SK-N-SH (cell line): ENCODE measurements at regions not wholly inside any gene's neighbourhood (a gene's known extent, or its start where the extent isn't known, plus 50 kb on each side); places are given as distances from the start of the nearest gene placed in this dataset.
A peak's percentile ranks its signal among the peaks of the same experiment; 100 is the strongest.

Experiments
- CTCF ChIA-PET: fragments of 300-600, 350-600 bp; formaldehyde crosslinking; extraction: SDS; loops from one replicate; lab custom pipeline; 2021; lab: Yijun Ruan, JAX
- POLR2A ChIA-PET: fragments of 350-600 bp; sonication (Branson Sonifier 250); formaldehyde crosslinking; extraction: SDS; loops from one replicate; lab custom pipeline; 2020; ENCODE audit warnings: antibody characterized with exemption, inconsistent platforms; lab: Yijun Ruan, JAX
- DNase-seq: peaks from one replicate; pipeline ENCODE4 v3.0.0; 2012
- H2AFZ ChIP-seq: fragments of 200-600 bp; sonication (generic); 2 replicates; pipeline ENCODE4 v1.8.1; 2016; ENCODE audit warnings: antibody characterized with exemption, mild to moderate bottlenecking, low read depth
- H3F3A ChIP-seq: fragments of 200-600 bp; sonication (generic); replicated peaks from 2 replicates; pipeline ENCODE3; 2016; ENCODE audit warnings: antibody characterized with exemption, mild to moderate bottlenecking; ENCODE audit not compliant: insufficient read depth
- H3K27ac ChIP-seq, 2 experiments: fragments of 200-500 bp in 1 of 2; fragments of 200-600 bp in 1 of 2; sonication (Bioruptor generic) in 1 of 2; sonication (generic), shearing (Covaris generic) in 1 of 2; 2 replicates each; pipeline versions ENCODE4 v1.5.1 to v1.6.1; 2014 to 2016; ENCODE audit warnings: low read depth in 2 of 2, inconsistent platforms in 1 of 2, low read length in 1 of 2, mild to moderate bottlenecking in 1 of 2, mixed read lengths in 1 of 2
- H3K27me3 ChIP-seq: fragments of 200-600 bp; sonication (generic), shearing (Covaris generic); 2 replicates; pipeline ENCODE4 v1.6.1; 2016; ENCODE audit warnings: mixed run types; ENCODE audit not compliant: insufficient read depth
- H3K36me3 ChIP-seq, 2 experiments: fragments of 200-500 bp in 1 of 2; fragments of 200-600 bp in 1 of 2; sonication (Bioruptor generic) in 1 of 2; sonication (generic) in 1 of 2; replicated peaks in 1 of 2; 2 replicates each; pipeline versions ENCODE3 to v1.5.1; 2014 to 2016; ENCODE audit warnings: low read length in 1 of 2, mild to moderate bottlenecking in 1 of 2; ENCODE audit not compliant: insufficient read depth in 2 of 2, control insufficient read depth in 1 of 2
- H3K4me1 ChIP-seq, 2 experiments: fragments of 200-500 bp in 1 of 2; fragments of 200-600 bp in 1 of 2; sonication (Bioruptor generic) in 1 of 2; sonication (generic), shearing (Covaris generic) in 1 of 2; 2 replicates each; pipeline versions ENCODE4 v1.5.1 to v1.6.1; 2014 to 2016; ENCODE audit warnings: low read depth in 1 of 2, low read length in 1 of 2, mixed run types in 1 of 2; ENCODE audit not compliant: insufficient read depth in 2 of 2, control insufficient read depth in 1 of 2
- H3K4me2 ChIP-seq: fragments of 200-600 bp; sonication (generic), shearing (Covaris generic); 2 replicates; pipeline ENCODE4 v1.6.1; 2017; ENCODE audit warnings: mixed run types
- H3K4me3 ChIP-seq, 2 experiments: fragments of 200-500 bp in 1 of 2; fragments of 200-600 bp in 1 of 2; sonication (Bioruptor generic) in 1 of 2; sonication (generic), shearing (Covaris generic) in 1 of 2; 2 replicates each; pipeline versions ENCODE4 v1.5.1 to v1.8.1; 2014 to 2016; ENCODE audit warnings: low read depth in 2 of 2, inconsistent platforms in 1 of 2, low read length in 1 of 2, mild to moderate bottlenecking in 1 of 2, mixed read lengths in 1 of 2, moderate library complexity in 1 of 2
- H3K79me2 ChIP-seq: fragments of 200-600 bp; sonication (generic); 2 replicates; pipeline ENCODE4 v1.8.1; 2017; ENCODE audit warnings: mild to moderate bottlenecking; ENCODE audit not compliant: insufficient read depth
- H3K9ac ChIP-seq: fragments of 200-600 bp; sonication (generic); 2 replicates; pipeline ENCODE4 v1.6.1; 2017; ENCODE audit warnings: mixed run types
- H3K9me2 ChIP-seq: fragments of 200-600 bp; sonication (generic); 2 replicates; pipeline ENCODE4 v1.6.1; 2017; ENCODE audit warnings: mixed run types
- H3K9me3 ChIP-seq: fragments of 200-600 bp; sonication (generic); 2 replicates; pipeline ENCODE4 v1.6.1; 2017; ENCODE audit warnings: mixed run types, mild to moderate bottlenecking, moderate library complexity
- H4K20me1 ChIP-seq: fragments of 200-600 bp; sonication (generic); 2 replicates; pipeline ENCODE4 v1.6.1; 2017; ENCODE audit warnings: mild to moderate bottlenecking, mixed run types; ENCODE audit not compliant: insufficient read depth
- EP300 ChIP-seq, 2 experiments: IDR thresholded peaks; 2 replicates each; pipeline versions ENCODE4 v1.4.0 to v1.6.1; 2012; ENCODE audit warnings: borderline replicate concordance in 1 of 2, low read depth in 1 of 2, low read length in 1 of 2
- EZH2phosphoT487 ChIP-seq: fragments of 200-600 bp; sonication (generic); IDR thresholded peaks from 2 replicates; pipeline ENCODE4 v1.6.1; 2017; ENCODE audit warnings: low read depth, mixed run types, mild to moderate bottlenecking, antibody characterized with exemption, moderate library complexity, borderline replicate concordance
- FOSL2 ChIP-seq: IDR thresholded peaks from 2 replicates; pipeline ENCODE4 v1.4.0; 2012; ENCODE audit warnings: low read depth, mild to moderate bottlenecking, moderate library complexity, borderline replicate concordance
- FOXJ3 ChIP-seq: sonication (generic); formaldehyde crosslinking; IDR thresholded peaks from 2 replicates; pipeline ENCODE4 v1.5.1; 2020; ENCODE audit warnings: mild to moderate bottlenecking, missing genetic modification reagents
- FOXM1 ChIP-seq: IDR thresholded peaks from 2 replicates; pipeline ENCODE4 v1.4.0; 2012; ENCODE audit warnings: low read depth, mild to moderate bottlenecking
- GABPA ChIP-seq: IDR thresholded peaks from 2 replicates; pipeline ENCODE4 v1.4.0; 2012; ENCODE audit warnings: low read depth, mild to moderate bottlenecking
- GATA2 ChIP-seq: sonication (generic); formaldehyde crosslinking; IDR thresholded peaks from 2 replicates; pipeline ENCODE4 v1.5.0; 2020; ENCODE audit warnings: mild to moderate bottlenecking, missing genetic modification reagents
- IRF3 ChIP-seq: fragments of 150-350 bp; IDR thresholded peaks from 2 replicates; pipeline ENCODE4 v1.6.1; 2016; ENCODE audit warnings: mild to moderate bottlenecking, low read depth, low read length
- JUND ChIP-seq: IDR thresholded peaks from 2 replicates; pipeline ENCODE4 v1.4.0; 2012
- MAX ChIP-seq: IDR thresholded peaks from 2 replicates; pipeline ENCODE4 v1.4.0; 2012; ENCODE audit warnings: low read depth
- MEF2A ChIP-seq: IDR thresholded peaks from 2 replicates; pipeline ENCODE4 v1.4.0; 2012; ENCODE audit warnings: low read depth, borderline replicate concordance
- NRF1 ChIP-seq: IDR thresholded peaks from 2 replicates; pipeline ENCODE4 v1.6.1; 2012; ENCODE audit warnings: low read depth, mild to moderate bottlenecking, low read length
- RAD21 ChIP-seq: IDR thresholded peaks from 2 replicates; pipeline ENCODE4 v1.6.1; 2012; ENCODE audit warnings: mild to moderate bottlenecking, low read length
- RCOR1 ChIP-seq: fragments of 150-350 bp; IDR thresholded peaks from 2 replicates; pipeline ENCODE4 v1.6.1; 2017; ENCODE audit warnings: antibody characterized with exemption, low read length
- RFX5 ChIP-seq: IDR thresholded peaks from 2 replicates; pipeline ENCODE4 v1.6.1; 2012; ENCODE audit warnings: mild to moderate bottlenecking, improper control_type of control experiment, low read length
- RXRA ChIP-seq: IDR thresholded peaks from 2 replicates; pipeline ENCODE4 v1.4.0; 2012; ENCODE audit warnings: low read depth, mild to moderate bottlenecking, borderline replicate concordance
- SIN3A ChIP-seq: IDR thresholded peaks from 2 replicates; pipeline ENCODE4 v1.6.1; 2012; ENCODE audit warnings: low read depth, mild to moderate bottlenecking, low read length, moderate library complexity, borderline replicate concordance
- SMC3 ChIP-seq: IDR thresholded peaks from 2 replicates; pipeline ENCODE4 v1.6.1; 2012; ENCODE audit warnings: low read depth, low read length, improper control_type of control experiment
- TAF1 ChIP-seq: IDR thresholded peaks from 2 replicates; pipeline ENCODE4 v1.6.1; 2012; ENCODE audit warnings: low read depth, mild to moderate bottlenecking, low read length, moderate library complexity, borderline replicate concordance
- TCF12 ChIP-seq: IDR thresholded peaks from 2 replicates; pipeline ENCODE4 v1.4.0; 2012
- USF1 ChIP-seq: IDR thresholded peaks from 2 replicates; pipeline ENCODE4 v1.4.0; 2012; ENCODE audit warnings: low read depth, borderline replicate concordance
- WGBS: methylation state at CpG from one replicate; pipeline ENCODE4 v1.1.6; 2017; ENCODE audit warnings: low lambda C conversion rate; 5-methylcytosine and 5-hydroxymethylcytosine counted together

GRCh38 chr17:77393274-77393600 is 252.5 kb downstream of the SEC14L1 start:
- POLR2A ChIA-PET: interaction anchor here (1.6 kb wide), 1 partner anchor 7 kb away, joined by 7 read pairs; no protein-coding TSS in a partner anchor
- peak overlapping the region; percentile 70; the same call in 1 of the 2 replicates for H3K4me2 ChIP-seq

GRCh38 chr17:77393867-77394539 is 253.2 kb downstream of the SEC14L1 start:
- H4K20me1 ChIP-seq: peaks cover 14% of the 10 kb centered on the region; the same call in 1 of the 2 replicates

More at GRCh38 chr17:77393274-77393600, 252.5 kb downstream of the SEC14L1 start:
- Histone ChIP-seq H3K36me3 (no peaks in the 10 kb centered on the region), H3K27ac (peak overlapping the region in 1 of 2 experiments; percentile 83; a peak in 1 of 4 replicates), H2AFZ (no peak overlapping the region), H3K9me3 (no peaks in the 10 kb centered on the region), H3F3A (peaks cover 15% of the 10 kb centered on the region), H3K9ac (no peak overlapping the region), H3K79me2 (peaks cover 92% of the 10 kb centered on the region), H3K27me3 (no peaks in the 10 kb centered on the region), H3K9me2 (no peaks in the 10 kb centered on the region), H4K20me1 (peaks cover 14% of the 10 kb centered on the region; the same call in 1 of the 2 replicates), H3K4me3 (no peak overlapping the region), H3K4me1 (peaks cover 56 to 65% of the 10 kb centered on the region in 2 experiments)
- WGBS: 95% methylated on average over 5 of the region's 5 CpGs
- CTCF ChIA-PET: interaction anchor here (1.0 to 8.9 kb wide), 6 partner anchors 15 to 62 kb away, joined by 3 to 38 read pairs (median 5); no protein-coding TSS in a partner anchor
- no peak for DNase-seq
- TF ChIP-seq RFX5 (no peak), IRF3 (no peak), GATA2 (no peak), EP300 (IDR thresholded peaks at IDR 0.05; ENCODE audit: borderline replicate concordance in 1 of 2, low read depth in 1 of 2, low read length in 1 of 2) (no peak), TCF12 (no peak), EZH2phosphoT487 (no peak), NRF1 (no peak), MAX (no peak), SIN3A (no peak), RXRA (no peak), GABPA (no peak), FOSL2 (no peak), RAD21 (no peak), USF1 (no peak)

More at GRCh38 chr17:77393867-77394539, 253.2 kb downstream of the SEC14L1 start:
- 94% methylated on average over 10 of the region's 10 CpGs for WGBS
- Histone ChIP-seq H3K9me3 (no peaks in the 10 kb centered on the region), H3K9ac (no peak overlapping the region), H2AFZ (no peak overlapping the region), H3F3A (peaks cover 15% of the 10 kb centered on the region), H3K27me3 (no peaks in the 10 kb centered on the region), H3K4me2 (peak overlapping the region; percentile 53; the same call in 1 of the 2 replicates), H3K4me3 (no peak overlapping the region), H3K9me2 (no peaks in the 10 kb centered on the region), H3K79me2 (peaks cover 91% of the 10 kb centered on the region), H3K4me1 (peaks cover 48 to 65% of the 10 kb centered on the region in 2 experiments), H3K27ac (peak overlapping the region in 1 of 2 experiments; percentile 63; a peak in 1 of 4 replicates), H3K36me3 (no peaks in the 10 kb centered on the region)
- ChIA-PET POLR2A (interaction anchor here (1.0 kb wide), 1 partner anchor 20 kb away, joined by 3 read pairs; no protein-coding TSS in a partner anchor), CTCF (interaction anchor here (0.8 to 8.9 kb wide), 5 partner anchors 16 to 63 kb away, joined by 3 to 38 read pairs (median 8); no protein-coding TSS in a partner anchor)
- DNase-seq: no peak
- TF ChIP-seq USF1 (no peak), FOSL2 (no peak), TAF1 (no peak), FOXM1 (no peak), JUND (no peak), NRF1 (no peak), RCOR1 (no peak), TCF12 (no peak), FOXJ3 (CRISPR knock-in tag) (no peak), MEF2A (no peak), GABPA (no peak), SMC3 (no peak), SIN3A (no peak)
